Mucosa of descending colon (tissue), 3 donors: ENCODE measurements at regions not wholly inside any gene's neighbourhood (a gene's known extent, or its start where the extent isn't known, plus 50 kb on each side); places are given as distances from the start of the nearest gene placed in this dataset.

ENCODE experiments used
- ATAC-seq: fragments of 200-7000 bp; cut with Tn5 transposase; one replicate; pipeline ENCODE4 v1.9.1; 2020; ENCODE audit warnings: mild to moderate bottlenecking, moderate library complexity
- DNase-seq, 3 donors: peaks; one replicate each; pipeline ENCODE4 v3.0.0-alpha.2; 2020
- H3K36me3 ChIP-seq: fragments of 200-600 bp; one replicate; pipeline ENCODE4 v1.8.0; 2021; ENCODE audit warnings: low read depth, mild to moderate bottlenecking
- H3K4me1 ChIP-seq: fragments of 200-600 bp; one replicate; pipeline ENCODE4 v1.8.0; 2021; ENCODE audit warnings: low read depth, mild to moderate bottlenecking
- H3K4me3 ChIP-seq: fragments of 200-600 bp; one replicate; pipeline ENCODE4 v1.8.0; 2021; ENCODE audit warnings: mild to moderate bottlenecking
- H3K9me3 ChIP-seq: fragments of 200-600 bp; one replicate; pipeline ENCODE4 v1.8.0; 2021; ENCODE audit warnings: mild to moderate bottlenecking
- intact Hi-C, 2 donors: fragments of 100-400 bp; cut with DNase I in 1 of 2; cut with micrococcal nuclease in 1 of 2; formaldehyde crosslinking; loops; one replicate each; pipeline versions ENCODE4 v1.11.0 to v1.11.1; 2022; cut with DNase I, micrococcal nuclease
- TF ChIP-seq, protein P1 (sequence below): fragments of 200-600 bp; IDR thresholded peaks from one replicate; pipeline ENCODE4 v1.8.0; 2022; ENCODE audit warnings: antibody characterized with exemption, mild to moderate bottlenecking
- donor health status: DM: no; HTN: no; CAD: no; lungs with moderate emphysema.
- donor health status: DM: no; HTN: no; CAD: no.
- donor health status: DM: no; HTN: yes; CAD: no.

DNA sequence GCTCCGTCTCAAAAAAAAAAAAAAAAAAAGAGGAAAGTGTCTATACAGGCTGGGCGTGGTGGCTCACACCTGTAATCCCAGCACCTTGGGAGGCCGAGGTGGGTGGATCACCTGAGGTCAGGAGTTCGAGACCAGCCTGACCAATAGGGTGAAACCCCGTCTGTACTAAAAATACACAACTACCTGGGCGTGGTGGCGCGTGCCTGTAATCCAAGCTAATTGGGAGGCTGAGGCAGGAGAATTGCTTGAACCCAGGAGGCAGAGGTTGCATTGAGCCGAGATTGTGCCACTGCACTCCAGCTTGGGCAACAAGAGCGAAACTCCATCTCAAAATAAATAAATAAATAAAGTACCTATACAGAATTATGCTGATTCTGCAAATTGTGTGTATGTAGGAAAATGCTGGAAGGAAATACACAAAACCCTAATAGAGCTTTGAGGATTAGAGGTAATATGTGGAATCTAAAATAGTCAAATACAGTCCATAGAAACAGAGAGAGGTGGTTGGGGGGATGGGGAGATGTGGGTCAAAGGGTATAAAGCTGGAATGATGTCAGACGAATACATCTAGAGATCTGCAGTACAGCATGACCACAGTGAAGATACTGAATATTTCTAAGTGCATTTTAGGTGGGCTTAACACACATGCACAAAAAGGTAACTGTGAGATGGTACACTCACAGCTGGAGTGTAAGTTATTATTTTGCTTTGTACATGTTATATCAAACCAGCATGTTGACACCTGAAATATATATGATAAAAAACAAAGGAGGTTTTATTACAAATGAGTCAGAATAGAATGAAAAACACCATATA is 174.5 kb upstream of the KLF14 start:
- DNase-seq (peak in 1 of 3 donors; percentile 72), ATAC-seq (peak; percentile 2)
- Histone ChIP-seq H3K4me3 (no peak overlapping the region), H3K4me1 (peaks cover 56% of the 10 kb centered on the region), H3K36me3 (no peaks in the 10 kb centered on the region), H3K9me3 (no peaks in the 10 kb centered on the region)
- intact Hi-C loops: loop anchor here in 1 of 2 donors (5.0 kb wide), 1 partner anchor 34 kb away; no protein-coding TSS in a partner anchor
- TF ChIP-seq, protein P1, sequence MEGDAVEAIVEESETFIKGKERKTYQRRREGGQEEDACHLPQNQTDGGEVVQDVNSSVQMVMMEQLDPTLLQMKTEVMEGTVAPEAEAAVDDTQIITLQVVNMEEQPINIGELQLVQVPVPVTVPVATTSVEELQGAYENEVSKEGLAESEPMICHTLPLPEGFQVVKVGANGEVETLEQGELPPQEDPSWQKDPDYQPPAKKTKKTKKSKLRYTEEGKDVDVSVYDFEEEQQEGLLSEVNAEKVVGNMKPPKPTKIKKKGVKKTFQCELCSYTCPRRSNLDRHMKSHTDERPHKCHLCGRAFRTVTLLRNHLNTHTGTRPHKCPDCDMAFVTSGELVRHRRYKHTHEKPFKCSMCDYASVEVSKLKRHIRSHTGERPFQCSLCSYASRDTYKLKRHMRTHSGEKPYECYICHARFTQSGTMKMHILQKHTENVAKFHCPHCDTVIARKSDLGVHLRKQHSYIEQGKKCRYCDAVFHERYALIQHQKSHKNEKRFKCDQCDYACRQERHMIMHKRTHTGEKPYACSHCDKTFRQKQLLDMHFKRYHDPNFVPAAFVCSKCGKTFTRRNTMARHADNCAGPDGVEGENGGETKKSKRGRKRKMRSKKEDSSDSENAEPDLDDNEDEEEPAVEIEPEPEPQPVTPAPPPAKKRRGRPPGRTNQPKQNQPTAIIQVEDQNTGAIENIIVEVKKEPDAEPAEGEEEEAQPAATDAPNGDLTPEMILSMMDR: no peak

- Histone ChIP-seq H3K9me3 (no peaks in the 10 kb centered on the region), H3K4me1 (peaks cover 58% of the 10 kb centered on the region), H3K36me3 (no peaks in the 10 kb centered on the region), H3K4me3 (no peak overlapping the region)
- intact Hi-C loops: loop anchor here in 1 of 2 donors (5.0 kb wide), 1 partner anchor 33 kb away; no protein-coding TSS in a partner anchor
- TF ChIP-seq, protein P1: no peak
- DNase-seq (peak in 1 of 3 donors; percentile 59), ATAC-seq (no peak)
These were observed 175.3 kb upstream of the KLF14 start for GRCh38 chr7:130909161-130909836.

DNA sequence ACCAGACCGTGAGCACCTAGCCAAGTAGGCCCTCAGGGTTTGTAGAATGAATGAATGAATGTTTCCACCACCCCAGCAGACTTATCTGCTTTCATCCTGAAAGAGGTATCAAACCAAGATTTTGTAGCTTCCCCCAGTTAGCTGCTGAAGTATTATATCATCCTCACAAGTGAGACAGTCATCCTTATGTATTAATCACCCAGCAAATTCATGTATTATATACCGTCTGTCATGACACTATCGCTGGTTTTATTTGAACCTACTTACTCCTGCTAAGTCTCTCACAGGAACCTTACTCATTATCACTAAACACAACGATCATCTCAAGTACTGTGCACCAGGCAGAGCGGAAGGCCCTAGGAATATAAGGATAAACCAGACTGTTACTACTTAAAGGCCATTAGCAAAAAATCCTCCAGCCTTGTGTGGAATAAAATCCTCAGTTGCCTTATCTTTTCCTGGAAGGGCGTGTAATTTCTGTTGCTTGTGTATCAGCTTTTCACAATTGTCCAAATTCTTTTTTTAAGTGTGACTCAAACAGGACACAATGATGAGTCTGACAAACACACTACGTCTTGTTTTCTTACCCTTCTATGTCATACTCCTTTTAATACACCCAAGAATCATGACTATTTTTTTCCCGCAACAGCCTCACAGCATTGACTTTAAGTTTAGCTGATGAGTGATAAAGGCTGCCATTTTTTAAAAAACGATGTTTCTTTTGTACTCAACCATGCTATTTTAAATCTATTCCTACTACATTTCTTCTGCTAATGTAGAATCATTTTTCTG is 176.1 kb upstream of the KLF14 start:
- DNase-seq (no peak), ATAC-seq (no peak)
- TF ChIP-seq, protein P1: no peak
- no peaks in the 10 kb centered on the region for H3K36me3 ChIP-seq
- intact Hi-C loops: loop anchor here in 1 of 2 donors (5.0 kb wide), 1 partner anchor 32 kb away; no protein-coding TSS in a partner anchor
- no peak overlapping the region for H3K4me3 ChIP-seq
- no peaks in the 10 kb centered on the region for H3K9me3 ChIP-seq
- peaks cover 57% of the 10 kb centered on the region for H3K4me1 ChIP-seq

DNA sequence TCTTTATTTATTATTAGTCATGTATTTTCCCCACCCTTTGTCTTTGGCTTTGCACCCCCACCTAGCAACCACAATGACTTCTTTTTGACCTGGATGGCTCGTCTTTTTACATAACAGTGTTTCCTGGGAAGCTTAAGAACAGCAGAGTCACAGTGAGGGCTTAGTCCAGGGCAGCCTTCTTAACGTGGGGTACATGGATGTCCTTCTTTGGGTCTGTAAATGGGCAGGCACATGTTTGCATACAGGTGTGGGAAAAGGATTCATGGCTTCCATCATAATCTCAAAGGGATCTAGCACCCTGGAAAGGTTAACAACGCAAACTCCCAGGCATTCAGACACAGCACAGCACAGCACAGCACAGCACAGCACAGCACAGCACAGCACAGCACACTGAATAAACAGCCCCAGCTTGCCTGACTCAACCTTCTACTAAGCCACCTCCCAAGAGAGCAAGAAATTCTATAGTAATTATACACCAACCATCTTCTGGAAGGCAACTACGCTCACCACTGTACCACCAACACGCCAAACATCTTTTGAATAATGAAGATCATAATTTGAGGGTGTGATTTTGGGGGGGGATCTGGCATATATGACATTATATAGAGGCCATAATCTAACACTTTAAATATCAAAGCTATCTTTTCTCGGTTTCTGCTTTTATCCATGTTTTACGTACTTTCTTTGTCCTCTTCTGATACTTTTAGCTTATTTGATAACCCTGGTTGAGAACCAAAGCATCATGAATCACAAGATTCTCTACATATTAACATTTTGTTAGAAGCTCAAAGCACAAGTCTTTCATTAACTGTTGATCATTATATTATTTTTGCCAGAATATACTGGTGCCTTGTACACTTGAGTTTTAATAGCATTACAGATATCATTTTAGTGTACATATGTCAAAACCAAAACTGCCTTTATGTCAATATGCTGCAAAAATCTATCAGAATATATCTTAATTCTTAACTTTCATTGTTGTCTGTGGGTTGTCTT is 177.2 kb upstream of the KLF14 start:
- no peak for DNase-seq
- H3K36me3 ChIP-seq: no peaks in the 10 kb centered on the region
- H3K9me3 ChIP-seq: no peaks in the 10 kb centered on the region
- H3K4me3 ChIP-seq: peak overlapping the region; percentile 25
- TF ChIP-seq, protein P1: no peak
- peak; percentile 54 for ATAC-seq
- peaks cover 51% of the 10 kb centered on the region for H3K4me1 ChIP-seq
- intact Hi-C loops: no loop called here
